ENCODE measurements at regions not wholly inside any gene's neighbourhood (a gene's known extent, or its start where the extent isn't known, plus 50 kb on each side); places are given as distances from the start of the nearest gene placed in this dataset.

DNA sequence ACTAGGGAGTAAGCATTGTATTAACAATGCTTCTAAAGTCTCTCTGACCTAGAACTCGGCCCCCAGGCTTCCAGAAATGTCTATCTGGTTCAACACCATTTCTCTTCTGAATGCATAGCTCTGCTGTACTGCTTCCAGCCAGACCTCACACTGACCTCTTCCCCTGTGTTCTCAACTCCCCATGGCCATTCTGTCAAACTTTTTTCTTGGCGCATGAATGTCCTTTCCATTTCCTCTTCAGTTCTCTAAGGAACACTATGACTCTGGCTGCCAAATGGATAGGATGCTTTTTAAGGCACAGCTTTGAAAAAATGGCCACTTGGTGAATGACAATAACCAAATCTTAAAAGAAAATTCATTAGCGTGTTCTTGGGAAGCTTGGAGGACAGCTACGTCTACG lies 425.8 kb downstream of the ETV1 start:
- no peaks in the 10 kb centered on the region for H3K9me3 Mint-ChIP-seq
- H3K27ac Mint-ChIP-seq, result no peak overlapping the region
- Histone ChIP-seq H3K4me1 (ENCODE audit: insufficient read depth) (no peaks in the 10 kb centered on the region), H3K4me3 (no peak overlapping the region), H3F3A (replicated peaks; ENCODE audit: low read depth) (no peaks in the 10 kb centered on the region), H3K4me2 (no peak overlapping the region), H3K36me3 (ENCODE audit: insufficient read depth) (no peaks in the 10 kb centered on the region), H3K27ac (ENCODE audit: low read depth) (no peak overlapping the region), H2AFZ (no peak overlapping the region), H3K9me2 (ENCODE audit: insufficient read depth) (no peaks in the 10 kb centered on the region), H3K79me2 (replicated peaks; ENCODE audit: insufficient read depth) (no peaks in the 10 kb centered on the region), H3K27me3 (ENCODE audit: insufficient read depth) (no peaks in the 10 kb centered on the region), H4K20me1 (replicated peaks; ENCODE audit: insufficient read depth) (no peaks in the 10 kb centered on the region)
- no peaks in the 10 kb centered on the region for H3K36me3 Mint-ChIP-seq (ENCODE audit: low read depth)
- TF ChIP-seq ZNF114 (CRISPR knock-in tag; IDR thresholded peaks at IDR 0.05) (no peak), CREB1 (CRISPR knock-in tag; IDR thresholded peaks at IDR 0.05; ENCODE audit: low read depth) (no peak), ZNF331 (CRISPR knock-in tag; IDR thresholded peaks at IDR 0.05; ENCODE audit: low read depth) (no peak), STAT1 (IDR thresholded peaks at IDR 0.05; ENCODE audit: unreplicated experiment) (no peak), EZH2phosphoT487 (IDR thresholded peaks at IDR 0.05; ENCODE audit: unreplicated experiment) (no peak)
- TF ChIP-seq, protein P1, sequence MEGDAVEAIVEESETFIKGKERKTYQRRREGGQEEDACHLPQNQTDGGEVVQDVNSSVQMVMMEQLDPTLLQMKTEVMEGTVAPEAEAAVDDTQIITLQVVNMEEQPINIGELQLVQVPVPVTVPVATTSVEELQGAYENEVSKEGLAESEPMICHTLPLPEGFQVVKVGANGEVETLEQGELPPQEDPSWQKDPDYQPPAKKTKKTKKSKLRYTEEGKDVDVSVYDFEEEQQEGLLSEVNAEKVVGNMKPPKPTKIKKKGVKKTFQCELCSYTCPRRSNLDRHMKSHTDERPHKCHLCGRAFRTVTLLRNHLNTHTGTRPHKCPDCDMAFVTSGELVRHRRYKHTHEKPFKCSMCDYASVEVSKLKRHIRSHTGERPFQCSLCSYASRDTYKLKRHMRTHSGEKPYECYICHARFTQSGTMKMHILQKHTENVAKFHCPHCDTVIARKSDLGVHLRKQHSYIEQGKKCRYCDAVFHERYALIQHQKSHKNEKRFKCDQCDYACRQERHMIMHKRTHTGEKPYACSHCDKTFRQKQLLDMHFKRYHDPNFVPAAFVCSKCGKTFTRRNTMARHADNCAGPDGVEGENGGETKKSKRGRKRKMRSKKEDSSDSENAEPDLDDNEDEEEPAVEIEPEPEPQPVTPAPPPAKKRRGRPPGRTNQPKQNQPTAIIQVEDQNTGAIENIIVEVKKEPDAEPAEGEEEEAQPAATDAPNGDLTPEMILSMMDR (conservative IDR thresholded peaks at IDR 0.05; ENCODE audit: low read depth in 2 of 2), result no peak
- TF ChIP-seq, protein P2, sequence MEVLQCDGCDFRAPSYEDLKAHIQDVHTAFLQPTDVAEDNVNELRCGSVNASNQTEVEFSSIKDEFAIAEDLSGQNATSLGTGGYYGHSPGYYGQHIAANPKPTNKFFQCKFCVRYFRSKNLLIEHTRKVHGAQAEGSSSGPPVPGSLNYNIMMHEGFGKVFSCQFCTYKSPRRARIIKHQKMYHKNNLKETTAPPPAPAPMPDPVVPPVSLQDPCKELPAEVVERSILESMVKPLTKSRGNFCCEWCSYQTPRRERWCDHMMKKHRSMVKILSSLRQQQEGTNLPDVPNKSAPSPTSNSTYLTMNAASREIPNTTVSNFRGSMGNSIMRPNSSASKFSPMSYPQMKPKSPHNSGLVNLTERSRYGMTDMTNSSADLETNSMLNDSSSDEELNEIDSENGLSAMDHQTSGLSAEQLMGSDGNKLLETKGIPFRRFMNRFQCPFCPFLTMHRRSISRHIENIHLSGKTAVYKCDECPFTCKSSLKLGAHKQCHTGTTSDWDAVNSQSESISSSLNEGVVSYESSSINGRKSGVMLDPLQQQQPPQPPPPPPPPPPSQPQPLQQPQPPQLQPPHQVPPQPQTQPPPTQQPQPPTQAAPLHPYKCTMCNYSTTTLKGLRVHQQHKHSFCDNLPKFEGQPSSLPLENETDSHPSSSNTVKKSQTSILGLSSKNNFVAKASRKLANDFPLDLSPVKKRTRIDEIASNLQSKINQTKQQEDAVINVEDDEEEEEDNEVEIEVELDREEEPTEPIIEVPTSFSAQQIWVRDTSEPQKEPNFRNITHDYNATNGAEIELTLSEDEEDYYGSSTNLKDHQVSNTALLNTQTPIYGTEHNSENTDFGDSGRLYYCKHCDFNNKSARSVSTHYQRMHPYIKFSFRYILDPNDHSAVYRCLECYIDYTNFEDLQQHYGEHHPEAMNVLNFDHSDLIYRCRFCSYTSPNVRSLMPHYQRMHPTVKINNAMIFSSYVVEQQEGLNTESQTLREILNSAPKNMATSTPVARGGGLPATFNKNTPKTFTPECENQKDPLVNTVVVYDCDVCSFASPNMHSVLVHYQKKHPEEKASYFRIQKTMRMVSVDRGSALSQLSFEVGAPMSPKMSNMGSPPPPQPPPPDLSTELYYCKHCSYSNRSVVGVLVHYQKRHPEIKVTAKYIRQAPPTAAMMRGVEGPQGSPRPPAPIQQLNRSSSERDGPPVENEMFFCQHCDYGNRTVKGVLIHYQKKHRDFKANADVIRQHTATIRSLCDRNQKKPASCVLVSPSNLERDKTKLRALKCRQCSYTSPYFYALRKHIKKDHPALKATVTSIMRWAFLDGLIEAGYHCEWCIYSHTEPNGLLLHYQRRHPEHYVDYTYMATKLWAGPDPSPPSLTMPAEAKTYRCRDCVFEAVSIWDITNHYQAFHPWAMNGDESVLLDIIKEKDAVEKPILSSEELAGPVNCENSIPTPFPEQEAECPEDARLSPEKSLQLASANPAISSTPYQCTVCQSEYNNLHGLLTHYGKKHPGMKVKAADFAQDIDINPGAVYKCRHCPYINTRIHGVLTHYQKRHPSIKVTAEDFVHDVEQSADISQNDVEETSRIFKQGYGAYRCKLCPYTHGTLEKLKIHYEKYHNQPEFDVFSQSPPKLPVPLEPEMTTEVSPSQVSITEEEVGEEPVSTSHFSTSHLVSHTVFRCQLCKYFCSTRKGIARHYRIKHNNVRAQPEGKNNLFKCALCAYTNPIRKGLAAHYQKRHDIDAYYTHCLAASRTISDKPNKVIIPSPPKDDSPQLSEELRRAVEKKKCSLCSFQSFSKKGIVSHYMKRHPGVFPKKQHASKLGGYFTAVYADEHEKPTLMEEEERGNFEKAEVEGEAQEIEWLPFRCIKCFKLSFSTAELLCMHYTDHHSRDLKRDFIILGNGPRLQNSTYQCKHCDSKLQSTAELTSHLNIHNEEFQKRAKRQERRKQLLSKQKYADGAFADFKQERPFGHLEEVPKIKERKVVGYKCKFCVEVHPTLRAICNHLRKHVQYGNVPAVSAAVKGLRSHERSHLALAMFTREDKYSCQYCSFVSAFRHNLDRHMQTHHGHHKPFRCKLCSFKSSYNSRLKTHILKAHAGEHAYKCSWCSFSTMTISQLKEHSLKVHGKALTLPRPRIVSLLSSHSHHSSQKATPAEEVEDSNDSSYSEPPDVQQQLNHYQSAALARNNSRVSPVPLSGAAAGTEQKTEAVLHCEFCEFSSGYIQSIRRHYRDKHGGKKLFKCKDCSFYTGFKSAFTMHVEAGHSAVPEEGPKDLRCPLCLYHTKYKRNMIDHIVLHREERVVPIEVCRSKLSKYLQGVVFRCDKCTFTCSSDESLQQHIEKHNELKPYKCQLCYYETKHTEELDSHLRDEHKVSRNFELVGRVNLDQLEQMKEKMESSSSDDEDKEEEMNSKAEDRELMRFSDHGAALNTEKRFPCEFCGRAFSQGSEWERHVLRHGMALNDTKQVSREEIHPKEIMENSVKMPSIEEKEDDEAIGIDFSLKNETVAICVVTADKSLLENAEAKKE (CRISPR knock-in tag; IDR thresholded peaks at IDR 0.05), result no peak
- H3K4me3 Mint-ChIP-seq, result no peak overlapping the region
- peaks cover 2% of the 10 kb centered on the region; the same call in 1 of the 3 replicates for H3K4me1 Mint-ChIP-seq
- ATAC-seq, result no peak
- no peak for DNase-seq (ENCODE audit: low spot score)
- peaks cover 2% of the 10 kb centered on the region for H3K27me3 Mint-ChIP-seq (ENCODE audit: insufficient read depth, low read depth, poor library complexity)

All from GM23338 (cell line).